OCI-LY7 (cell line): ENCODE measurements at regions not wholly inside any gene's neighbourhood (a gene's known extent, or its start where the extent isn't known, plus 50 kb on each side); places are given as distances from the start of the nearest gene placed in this dataset.

Source experiments
- CTCF ChIP-seq: fragments of 200-600 bp; sonication (generic); conservative IDR thresholded peaks from 2 replicates; pipeline ENCODE4 v1.5.1; 2014; ENCODE audit warnings: mild to moderate bottlenecking, antibody characterized with exemption, low read length, moderate library complexity, mixed read lengths
- EZH2phosphoT487 ChIP-seq: fragments of 200-600 bp; sonication (generic); IDR thresholded peaks from 2 replicates; pipeline ENCODE4 v1.6.1; 2018; ENCODE audit warnings: low read depth, borderline replicate concordance, mild to moderate bottlenecking, mixed run types, antibody characterized with exemption, low read length, moderate library complexity, mixed read lengths

- no peak for TF ChIP-seq CTCF
- TF ChIP-seq EZH2phosphoT487, result no peak
Observed at GRCh38 chr5:160968480-160968879, 116.5 kb upstream of the ATP10B start.
